OCI-LY1 (cell line): ENCODE measurements at regions not wholly inside any gene's neighbourhood (a gene's known extent, or its start where the extent isn't known, plus 50 kb on each side); places are given as distances from the start of the nearest gene placed in this dataset.

Experiments
- H2AFZ ChIP-seq: fragments of 200-600 bp; sonication (generic), shearing (Covaris generic); 2 replicates; pipeline ENCODE4 v1.6.0; 2014; ENCODE audit warnings: antibody characterized with exemption, mild to moderate bottlenecking, low read length
- H3F3A ChIP-seq: fragments of 200-600 bp; sonication (generic), shearing (Covaris generic); 2 replicates; pipeline ENCODE4 v1.6.0; 2014; ENCODE audit warnings: mild to moderate bottlenecking, antibody characterized with exemption, low read length, moderate library complexity; ENCODE audit not compliant: insufficient read depth
- H3K27ac ChIP-seq: fragments of 200-600 bp; sonication (generic); 2 replicates; pipeline ENCODE4 v1.5.1; 2014; ENCODE audit warnings: low read length, mixed run types, mild to moderate bottlenecking, low read depth; ENCODE audit not compliant: poor library complexity, severe bottlenecking
- H3K27me3 ChIP-seq: fragments of 200-600 bp; sonication (generic); 2 replicates; pipeline ENCODE4 v1.6.0; 2014; ENCODE audit warnings: antibody characterized with exemption, mild to moderate bottlenecking, low read length, moderate library complexity; ENCODE audit not compliant: insufficient read depth
- H3K36me3 ChIP-seq: fragments of 200-600 bp; sonication (generic); 2 replicates; pipeline ENCODE4 v1.6.1; 2014; ENCODE audit warnings: mild to moderate bottlenecking, antibody characterized with exemption, low read length, moderate library complexity, mixed read lengths; ENCODE audit not compliant: insufficient read depth
- H3K4me1 ChIP-seq: fragments of 200-600 bp; sonication (generic); 2 replicates; pipeline ENCODE4 v1.5.1; 2014; ENCODE audit warnings: mild to moderate bottlenecking, low read length, moderate library complexity; ENCODE audit not compliant: insufficient read depth, severe bottlenecking
- H3K4me2 ChIP-seq: fragments of 200-600 bp; sonication (generic), shearing (Covaris generic); 2 replicates; pipeline ENCODE4 v1.6.1; 2014; ENCODE audit warnings: low read length
- H3K4me3 ChIP-seq: fragments of 200-600 bp; sonication (generic); 2 replicates; pipeline ENCODE4 v1.5.1; 2014; ENCODE audit warnings: low read length, low read depth, mild to moderate bottlenecking, mixed read lengths; ENCODE audit not compliant: poor library complexity, severe bottlenecking
- H3K79me2 ChIP-seq: fragments of 200-600 bp; shearing (Covaris generic); 2 replicates; pipeline ENCODE4 v1.6.1; 2016; ENCODE audit warnings: mixed run types, low read length, mixed read lengths; ENCODE audit not compliant: insufficient read depth
- H3K9ac ChIP-seq: fragments of 200-600 bp; sonication (generic), shearing (Covaris generic); 2 replicates; pipeline ENCODE4 v1.6.1; 2014; ENCODE audit warnings: mild to moderate bottlenecking, low read length, mixed read lengths
- H3K9me2 ChIP-seq: fragments of 200-600 bp; sonication (generic), shearing (Covaris generic); 2 replicates; pipeline ENCODE4 v1.6.1; 2014; ENCODE audit warnings: low read depth, mild to moderate bottlenecking, low read length, mixed read lengths
- H3K9me3 ChIP-seq: fragments of 200-600 bp; shearing (Covaris generic); 2 replicates; pipeline ENCODE4 v1.6.1; 2014; ENCODE audit warnings: low read length, mixed read lengths
- H4K20me1 ChIP-seq: fragments of 200-600 bp; sonication (generic), shearing (Covaris generic); 2 replicates; pipeline ENCODE4 v1.6.0; 2016; ENCODE audit warnings: mild to moderate bottlenecking, low read length; ENCODE audit not compliant: insufficient read depth
- EZH2 ChIP-seq: fragments of 200-600 bp; sonication (generic), shearing (Covaris generic); IDR thresholded peaks from 2 replicates; pipeline ENCODE4 v1.8.0; 2017; ENCODE audit warnings: borderline replicate concordance, mixed run types, mild to moderate bottlenecking, antibody characterized with exemption, low read length, moderate library complexity, mixed read lengths
- TF ChIP-seq, protein P1 (sequence below): fragments of 200-600 bp; sonication (generic), shearing (Covaris generic); IDR thresholded peaks from 2 replicates; pipeline ENCODE4 v1.5.1; 2017; ENCODE audit warnings: mild to moderate bottlenecking, antibody characterized with exemption, low read length, moderate library complexity, mixed read lengths

DNA sequence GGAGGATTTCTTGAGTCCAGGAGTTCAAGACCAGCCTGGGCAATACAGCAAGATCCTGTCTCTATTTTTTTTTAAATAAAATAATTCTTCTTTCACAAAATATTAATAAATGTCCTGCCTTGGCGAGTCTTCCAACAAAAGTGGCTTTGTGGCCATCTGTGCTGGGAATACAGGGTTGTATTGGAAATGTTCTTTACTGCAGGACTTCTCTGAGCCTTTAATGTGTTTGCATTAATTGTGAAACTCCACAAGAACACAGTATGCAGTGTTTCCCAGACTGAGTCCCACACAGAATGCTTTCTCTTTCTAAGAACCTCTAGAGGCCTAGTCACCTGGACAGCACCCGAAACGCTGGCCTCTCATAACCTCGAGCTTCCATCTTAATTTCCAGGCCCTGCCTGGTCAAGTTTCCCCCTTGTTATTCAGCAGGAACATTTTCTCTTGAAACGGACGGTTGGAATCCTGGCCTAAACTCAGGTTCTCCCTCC, 85.4 kb upstream of the ARRDC4 start:
- Histone ChIP-seq H4K20me1 (no peaks in the 10 kb centered on the region), H3K9ac (no peak overlapping the region), H3K9me3 (no peaks in the 10 kb centered on the region), H3K9me2 (no peaks in the 10 kb centered on the region), H3K27me3 (no peaks in the 10 kb centered on the region), H3F3A (no peaks in the 10 kb centered on the region), H3K4me3 (no peak overlapping the region), H3K27ac (no peak overlapping the region), H3K4me1 (no peaks in the 10 kb centered on the region), H3K79me2 (no peaks in the 10 kb centered on the region), H3K36me3 (no peaks in the 10 kb centered on the region), H2AFZ (no peak overlapping the region), H3K4me2 (no peak overlapping the region)
- TF ChIP-seq, protein P1, sequence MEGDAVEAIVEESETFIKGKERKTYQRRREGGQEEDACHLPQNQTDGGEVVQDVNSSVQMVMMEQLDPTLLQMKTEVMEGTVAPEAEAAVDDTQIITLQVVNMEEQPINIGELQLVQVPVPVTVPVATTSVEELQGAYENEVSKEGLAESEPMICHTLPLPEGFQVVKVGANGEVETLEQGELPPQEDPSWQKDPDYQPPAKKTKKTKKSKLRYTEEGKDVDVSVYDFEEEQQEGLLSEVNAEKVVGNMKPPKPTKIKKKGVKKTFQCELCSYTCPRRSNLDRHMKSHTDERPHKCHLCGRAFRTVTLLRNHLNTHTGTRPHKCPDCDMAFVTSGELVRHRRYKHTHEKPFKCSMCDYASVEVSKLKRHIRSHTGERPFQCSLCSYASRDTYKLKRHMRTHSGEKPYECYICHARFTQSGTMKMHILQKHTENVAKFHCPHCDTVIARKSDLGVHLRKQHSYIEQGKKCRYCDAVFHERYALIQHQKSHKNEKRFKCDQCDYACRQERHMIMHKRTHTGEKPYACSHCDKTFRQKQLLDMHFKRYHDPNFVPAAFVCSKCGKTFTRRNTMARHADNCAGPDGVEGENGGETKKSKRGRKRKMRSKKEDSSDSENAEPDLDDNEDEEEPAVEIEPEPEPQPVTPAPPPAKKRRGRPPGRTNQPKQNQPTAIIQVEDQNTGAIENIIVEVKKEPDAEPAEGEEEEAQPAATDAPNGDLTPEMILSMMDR, result no peak
- no peak for TF ChIP-seq EZH2

DNA sequence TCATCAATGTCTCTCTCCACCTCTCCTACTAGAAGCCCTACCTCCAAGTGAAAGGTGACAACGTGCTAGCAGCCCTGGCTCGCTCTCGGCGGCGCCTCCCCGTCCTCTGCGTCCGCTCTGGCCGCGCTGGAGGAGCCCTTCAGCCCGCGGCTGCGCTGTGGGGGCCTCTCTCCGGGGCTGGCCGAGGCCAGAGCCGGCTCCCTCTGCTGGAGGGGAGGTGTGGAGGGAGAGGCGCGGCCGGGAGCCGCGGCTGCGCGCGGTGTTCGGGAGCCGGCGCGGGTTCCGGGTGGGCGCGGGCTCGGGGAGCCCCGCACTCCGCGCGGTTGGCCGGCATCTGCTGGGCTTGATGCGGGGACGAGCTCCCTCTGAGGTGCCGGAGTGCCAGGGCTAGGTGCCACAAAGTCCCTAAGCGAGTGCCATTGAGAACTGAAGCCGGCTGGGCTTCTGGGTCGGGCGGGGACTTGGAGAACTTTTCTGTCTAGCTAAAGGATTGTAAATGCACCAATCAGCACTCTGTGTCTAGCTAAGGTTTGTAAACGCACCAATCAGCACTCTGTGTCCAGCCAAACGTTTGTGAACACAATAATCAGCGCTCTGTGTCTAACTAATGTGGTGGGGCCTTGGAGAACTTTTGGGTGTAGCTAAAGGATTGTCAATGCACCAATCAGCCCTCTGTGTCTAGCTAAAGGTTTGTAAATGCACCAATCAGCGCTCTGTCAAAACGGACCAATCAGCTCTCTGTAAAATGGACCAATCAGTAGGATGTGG, 84.8 kb upstream of the ARRDC4 start:
- Histone ChIP-seq H3K4me3 (no peak overlapping the region), H3K9me2 (no peaks in the 10 kb centered on the region), H3K36me3 (no peaks in the 10 kb centered on the region), H3K79me2 (no peaks in the 10 kb centered on the region), H3K9ac (no peak overlapping the region), H3K4me2 (no peak overlapping the region), H3K27me3 (no peaks in the 10 kb centered on the region), H3F3A (no peaks in the 10 kb centered on the region), H2AFZ (no peak overlapping the region), H3K27ac (no peak overlapping the region), H3K4me1 (no peaks in the 10 kb centered on the region), H3K9me3 (no peaks in the 10 kb centered on the region), H4K20me1 (no peaks in the 10 kb centered on the region)
- TF ChIP-seq, protein P1, result no peak
- no peak for TF ChIP-seq EZH2

DNA sequence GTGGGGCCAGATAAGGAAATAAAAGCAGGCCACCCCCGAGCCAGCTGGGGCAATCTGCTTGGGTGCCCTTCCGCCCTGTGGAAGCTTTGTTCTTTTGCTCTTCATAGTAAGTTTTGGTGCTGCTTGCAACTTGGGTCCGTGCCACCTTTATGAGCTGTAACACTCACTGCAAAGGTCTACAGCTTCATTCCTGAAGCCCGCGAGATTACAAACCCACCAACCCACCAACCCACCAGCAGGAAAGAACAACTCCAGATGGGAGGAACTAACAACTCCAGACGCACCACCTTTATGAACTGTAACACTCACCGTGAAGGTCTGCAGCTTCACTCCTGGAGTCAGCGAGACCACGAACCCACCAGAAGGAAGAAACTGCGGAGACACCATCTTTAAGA, 84.2 kb upstream of the ARRDC4 start:
- Histone ChIP-seq H3F3A (no peaks in the 10 kb centered on the region), H3K4me3 (no peak overlapping the region), H3K27ac (no peak overlapping the region), H2AFZ (no peak overlapping the region), H3K79me2 (no peaks in the 10 kb centered on the region), H3K4me1 (no peaks in the 10 kb centered on the region), H3K27me3 (no peaks in the 10 kb centered on the region), H4K20me1 (no peaks in the 10 kb centered on the region), H3K9ac (no peak overlapping the region), H3K9me2 (no peaks in the 10 kb centered on the region), H3K9me3 (no peaks in the 10 kb centered on the region), H3K36me3 (no peaks in the 10 kb centered on the region), H3K4me2 (no peak overlapping the region)
- TF ChIP-seq, protein P1, result no peak
- TF ChIP-seq EZH2, result no peak
